GM12878 (cell line): ENCODE measurements at regions not wholly inside any gene's neighbourhood (a gene's known extent, or its start where the extent isn't known, plus 50 kb on each side); places are given as distances from the start of the nearest gene placed in this dataset.
"Not testable (repeated sequence)": the region's sequence is repeated elsewhere in the genome, so short reads cannot be mapped to it uniquely, and the experiment has no call there.

Experiments
- EGR1 ChIP-seq, 2 experiments: IDR thresholded peaks; 1 replicate in 1 of 2; 2 replicates in 1 of 2; pipeline ENCODE4 v1.6.1; 2011 to 2012; ENCODE audit warnings: low read depth in 2 of 2, low read length in 2 of 2, borderline replicate concordance in 1 of 2, mild to moderate bottlenecking in 1 of 2, moderate library complexity in 1 of 2
- EP300 ChIP-seq, 2 experiments: fragments of 150-350 bp in 1 of 2; IDR thresholded peaks; 2 replicates each; pipeline ENCODE4 v1.6.1; 2011 to 2012; ENCODE audit warnings: low read depth in 2 of 2, low read length in 2 of 2, borderline replicate concordance in 1 of 2, improper control_type of control experiment in 1 of 2, inconsistent platforms in 1 of 2; ENCODE audit not compliant: control insufficient read depth in 1 of 2
- POLR2AphosphoS2 ChIP-seq: IDR thresholded peaks from 2 replicates; pipeline ENCODE4 v1.6.1; 2011; ENCODE audit warnings: low read depth, mild to moderate bottlenecking, low read length, improper control_type of control experiment, moderate library complexity
- TARDBP ChIP-seq: IDR thresholded peaks from 2 replicates; pipeline ENCODE4 v1.6.1; 2016; ENCODE audit warnings: borderline replicate concordance
- TF ChIP-seq, protein P1 (sequence below): IDR thresholded peaks from 2 replicates; pipeline ENCODE4 v1.6.1; 2011; ENCODE audit warnings: low read depth, low read length, improper control_type of control experiment, borderline replicate concordance
- TF ChIP-seq, protein P2 (sequence below): fragments of 450-650 bp; IDR thresholded peaks from 2 replicates; pipeline ENCODE4 v1.6.1; 2016; ENCODE audit warnings: mild to moderate bottlenecking

DNA sequence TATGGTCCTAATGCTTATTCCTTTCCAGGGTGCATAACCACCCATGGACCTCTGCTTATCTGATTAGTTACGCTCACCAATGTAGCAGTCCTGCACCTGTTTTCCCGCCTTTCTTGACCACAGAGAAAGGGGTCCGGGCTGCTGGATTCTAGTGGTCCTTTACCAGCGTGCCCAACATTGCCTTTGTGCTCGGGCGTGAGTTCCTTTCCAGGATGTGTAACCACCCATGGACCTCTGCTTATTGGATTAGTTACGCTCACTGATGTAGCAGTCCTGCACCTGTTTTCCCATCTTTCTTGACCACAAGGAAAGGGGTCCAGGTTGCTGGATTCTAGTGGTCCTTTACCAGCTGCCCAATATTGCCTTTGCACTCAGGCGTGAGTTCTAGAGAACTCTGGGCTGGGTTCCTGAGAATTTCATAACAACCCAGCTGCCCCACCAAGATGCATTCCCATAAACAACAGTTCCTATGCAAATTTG is 267.6 kb upstream of the PODXL start:
- TF ChIP-seq TARDBP; EGR1 (IDR thresholded peaks at IDR 0.05; ENCODE audit: borderline replicate concordance in 1 of 2, low read depth in 2 of 2, low read length in 2 of 2); EP300 (IDR thresholded peaks at IDR 0.05; ENCODE audit: borderline replicate concordance in 1 of 2, control insufficient read depth in 1 of 2, low read depth in 2 of 2, low read length in 2 of 2); POLR2AphosphoS2: not testable (repeated sequence)
- TF ChIP-seq, protein P1, sequence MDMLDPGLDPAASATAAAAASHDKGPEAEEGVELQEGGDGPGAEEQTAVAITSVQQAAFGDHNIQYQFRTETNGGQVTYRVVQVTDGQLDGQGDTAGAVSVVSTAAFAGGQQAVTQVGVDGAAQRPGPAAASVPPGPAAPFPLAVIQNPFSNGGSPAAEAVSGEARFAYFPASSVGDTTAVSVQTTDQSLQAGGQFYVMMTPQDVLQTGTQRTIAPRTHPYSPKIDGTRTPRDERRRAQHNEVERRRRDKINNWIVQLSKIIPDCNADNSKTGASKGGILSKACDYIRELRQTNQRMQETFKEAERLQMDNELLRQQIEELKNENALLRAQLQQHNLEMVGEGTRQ: not testable (repeated sequence)
- TF ChIP-seq, protein P2, sequence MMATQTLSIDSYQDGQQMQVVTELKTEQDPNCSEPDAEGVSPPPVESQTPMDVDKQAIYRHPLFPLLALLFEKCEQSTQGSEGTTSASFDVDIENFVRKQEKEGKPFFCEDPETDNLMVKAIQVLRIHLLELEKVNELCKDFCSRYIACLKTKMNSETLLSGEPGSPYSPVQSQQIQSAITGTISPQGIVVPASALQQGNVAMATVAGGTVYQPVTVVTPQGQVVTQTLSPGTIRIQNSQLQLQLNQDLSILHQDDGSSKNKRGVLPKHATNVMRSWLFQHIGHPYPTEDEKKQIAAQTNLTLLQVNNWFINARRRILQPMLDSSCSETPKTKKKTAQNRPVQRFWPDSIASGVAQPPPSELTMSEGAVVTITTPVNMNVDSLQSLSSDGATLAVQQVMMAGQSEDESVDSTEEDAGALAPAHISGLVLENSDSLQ: not testable (repeated sequence)
